CD4-positive, alpha-beta T cell treated with Interleukin-15 for 4 hours (primary cell): ENCODE measurements at regions not wholly inside any gene's neighbourhood (a gene's known extent, or its start where the extent isn't known, plus 50 kb on each side); places are given as distances from the start of the nearest gene placed in this dataset.

ENCODE experiments used
- DNase-seq: peaks from one replicate; pipeline ENCODE4 v3.0.0-alpha.2; 2020; ENCODE audit warnings: low spot score

DNA sequence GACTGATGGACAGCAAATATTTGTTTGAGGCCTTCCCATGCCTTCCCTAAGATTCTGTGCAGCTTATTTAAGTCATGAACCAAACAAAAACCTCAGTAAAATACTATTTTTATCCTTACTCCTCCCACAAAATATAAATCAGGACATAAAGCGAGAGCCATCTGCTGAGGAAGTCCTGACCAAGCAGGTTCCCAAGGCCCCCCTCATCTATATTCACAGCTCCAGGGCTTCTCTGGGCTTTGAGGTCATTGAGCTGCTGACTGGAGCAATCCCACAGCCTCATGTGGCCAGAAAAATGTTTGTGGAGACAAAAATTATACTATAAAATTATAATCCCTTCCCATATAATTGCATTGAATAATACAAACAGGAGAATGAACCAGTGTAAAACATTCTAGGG, 846.2 kb downstream of the ADGRL2 start:
- DNase-seq: no peak

- no peak for DNase-seq
Observed at GRCh38 chr1:82646336-82646735, 845.6 kb downstream of the ADGRL2 start.

- no peak for DNase-seq
Observed at GRCh38 chr1:82644186-82644915, 843.6 kb downstream of the ADGRL2 start.

DNA sequence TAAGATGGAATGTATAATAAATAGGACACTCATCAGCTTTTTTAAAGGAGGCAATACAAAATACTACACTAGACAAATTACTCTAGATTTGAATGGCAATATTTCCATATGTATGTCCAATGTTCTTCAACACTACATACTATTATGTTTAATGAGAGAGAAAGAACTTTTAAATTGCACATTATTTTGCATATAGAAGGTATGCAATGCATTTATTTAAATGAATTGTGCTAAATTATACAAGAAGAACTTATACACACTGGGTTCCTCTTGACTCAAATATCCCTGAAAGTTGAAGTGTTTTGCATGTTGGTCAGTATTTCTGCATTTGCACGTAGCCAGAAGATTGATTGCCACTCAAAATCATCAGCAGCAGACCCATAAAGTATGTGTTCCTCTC, 839.6 kb downstream of the ADGRL2 start:
- DNase-seq: no peak

DNA sequence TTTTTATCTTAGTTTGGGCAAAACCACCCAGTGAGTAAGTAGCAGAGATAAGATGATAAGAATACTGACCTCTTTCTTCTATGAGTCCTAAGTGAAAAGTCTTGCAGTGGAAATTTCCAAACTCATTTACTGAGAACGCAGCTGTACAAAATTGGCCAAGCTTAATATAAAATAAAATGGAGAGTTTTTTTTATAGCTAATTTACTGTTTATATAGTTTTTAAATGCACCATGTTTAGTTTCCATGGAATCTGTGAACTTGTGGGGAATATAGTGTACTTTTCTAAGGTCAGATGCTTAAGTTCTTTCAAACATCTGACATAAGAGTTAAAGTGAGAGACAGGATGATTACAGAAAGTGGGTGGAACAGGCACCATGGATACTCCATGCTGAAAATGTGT, 833.5 kb downstream of the ADGRL2 start:
- no peak for DNase-seq

DNA sequence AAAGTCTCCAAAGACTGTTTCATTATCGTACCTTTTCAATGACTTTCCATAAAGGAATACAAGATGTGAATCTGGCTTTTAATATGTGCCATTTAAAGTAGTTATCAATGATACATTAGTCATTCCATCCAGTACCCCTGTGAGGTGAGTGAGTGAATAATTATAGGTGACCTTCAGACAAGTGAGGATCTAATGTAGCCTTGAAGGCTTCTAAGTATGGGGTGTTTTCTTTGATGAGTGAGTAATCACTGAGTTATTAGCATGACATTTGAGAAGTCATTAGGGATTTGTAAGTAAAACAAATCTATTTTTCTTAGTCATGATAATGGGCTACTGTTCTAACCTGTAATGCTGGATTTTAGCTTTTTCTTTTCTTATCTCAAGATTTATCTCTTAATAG, 831.4 kb downstream of the ADGRL2 start:
- no peak for DNase-seq

DNA sequence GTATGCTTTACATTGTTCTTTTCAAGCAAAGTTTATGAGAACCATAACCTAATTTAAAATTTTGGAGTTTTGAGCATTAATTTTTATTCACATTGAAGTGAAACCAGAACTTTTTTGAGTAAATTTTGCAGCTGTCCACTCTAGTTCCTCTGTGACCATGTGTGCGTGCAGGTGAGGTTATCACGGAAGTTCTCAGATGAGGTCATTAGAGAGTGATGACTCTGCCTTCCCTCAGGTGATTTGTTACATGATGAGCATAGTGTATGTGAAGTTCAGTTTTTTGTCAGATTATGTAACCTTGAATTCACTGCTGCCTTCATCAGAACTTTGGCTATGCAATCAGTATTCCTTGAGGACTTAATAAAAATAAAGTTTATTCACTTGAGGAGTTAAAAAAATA, 828.2 kb downstream of the ADGRL2 start:
- DNase-seq: no peak

DNA sequence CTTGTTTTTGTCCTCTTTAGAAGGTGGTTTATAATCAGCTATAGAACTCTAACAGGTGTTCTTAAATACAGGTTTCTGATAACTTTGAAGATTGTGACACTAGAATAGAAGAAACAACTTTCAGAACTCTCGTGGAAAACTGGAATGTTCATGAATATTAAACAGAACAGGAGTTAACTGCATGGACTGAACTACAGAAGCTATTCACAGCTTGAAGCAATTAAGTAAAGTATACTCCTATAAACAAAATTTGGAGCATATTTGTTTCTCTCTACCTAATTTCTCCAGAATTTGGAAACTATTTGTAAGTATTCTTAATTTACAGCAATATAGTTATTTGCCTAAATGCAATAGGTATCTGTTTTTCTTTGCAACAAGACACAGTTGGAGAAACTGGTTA, 824.8 kb downstream of the ADGRL2 start:
- DNase-seq: no peak

DNA sequence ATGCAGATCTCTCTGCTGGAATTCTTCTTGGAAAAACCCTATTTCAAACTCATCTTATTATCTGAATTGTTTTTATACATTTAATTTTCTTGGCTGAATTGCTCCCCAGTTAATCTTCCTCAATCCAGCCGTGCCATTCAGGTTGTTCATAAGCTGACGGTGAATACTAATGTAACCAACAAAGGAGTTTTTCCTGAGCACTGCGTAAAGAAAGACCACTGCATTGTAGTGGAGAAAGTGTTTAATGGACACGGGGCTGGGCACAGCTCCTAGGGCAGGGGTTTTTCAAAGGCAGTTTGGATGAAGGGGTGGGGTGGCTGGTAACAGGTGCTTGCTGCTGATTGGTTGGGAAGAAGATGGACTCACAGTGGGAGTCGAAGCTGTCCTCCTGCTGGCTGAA, 820.3 kb downstream of the ADGRL2 start:
- DNase-seq: no peak

GRCh38 chr1:82614090-82614489, 813.4 kb downstream of the ADGRL2 start:
- no peak for DNase-seq

DNA sequence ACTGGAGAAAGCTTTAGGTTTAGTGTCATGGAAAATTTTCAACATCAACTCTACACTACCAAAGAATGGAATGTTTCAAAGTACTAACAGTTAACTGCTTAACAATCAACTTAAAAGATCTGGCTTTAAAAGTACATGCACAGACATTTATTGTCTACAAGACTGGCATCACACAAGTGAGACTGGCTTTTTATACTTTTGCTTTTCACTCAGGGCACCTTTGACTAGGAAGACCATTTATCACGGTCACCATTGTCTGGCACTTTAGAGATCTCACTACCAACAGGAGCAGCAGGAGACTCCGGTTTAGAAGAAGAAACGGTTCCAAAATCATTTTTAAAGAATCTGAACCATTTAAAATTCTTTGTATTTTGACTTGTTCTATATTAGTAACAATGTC, 812.3 kb downstream of the ADGRL2 start:
- DNase-seq: no peak

DNA sequence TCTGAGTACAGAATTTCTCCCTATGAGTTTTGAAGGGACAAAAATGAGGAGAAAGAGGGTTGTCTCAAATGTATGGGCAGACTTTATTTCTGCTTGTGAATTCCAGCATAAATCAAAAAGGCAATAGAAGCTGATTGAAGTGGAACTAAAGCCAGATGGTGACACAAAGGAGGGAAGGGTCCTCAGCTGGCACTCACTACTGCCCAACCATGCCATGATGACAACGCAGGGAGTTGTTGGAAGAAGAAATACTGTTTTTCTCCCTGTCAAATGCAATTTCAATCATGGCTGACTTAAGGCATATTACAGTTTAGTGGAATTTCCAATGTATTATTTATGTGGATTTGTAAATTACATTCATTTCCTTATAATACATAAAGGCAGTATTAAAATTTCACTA, 805.8 kb downstream of the ADGRL2 start:
- DNase-seq: no peak

GRCh38 chr1:82604524-82604923, 803.8 kb downstream of the ADGRL2 start:
- DNase-seq: no peak

- DNase-seq: no peak
Observed at GRCh38 chr1:82600314-82600713, 799.6 kb downstream of the ADGRL2 start.

GRCh38 chr1:82598812-82599211, 798.1 kb downstream of the ADGRL2 start:
- DNase-seq: no peak

GRCh38 chr1:82598337-82598736, 797.6 kb downstream of the ADGRL2 start:
- no peak for DNase-seq

DNA sequence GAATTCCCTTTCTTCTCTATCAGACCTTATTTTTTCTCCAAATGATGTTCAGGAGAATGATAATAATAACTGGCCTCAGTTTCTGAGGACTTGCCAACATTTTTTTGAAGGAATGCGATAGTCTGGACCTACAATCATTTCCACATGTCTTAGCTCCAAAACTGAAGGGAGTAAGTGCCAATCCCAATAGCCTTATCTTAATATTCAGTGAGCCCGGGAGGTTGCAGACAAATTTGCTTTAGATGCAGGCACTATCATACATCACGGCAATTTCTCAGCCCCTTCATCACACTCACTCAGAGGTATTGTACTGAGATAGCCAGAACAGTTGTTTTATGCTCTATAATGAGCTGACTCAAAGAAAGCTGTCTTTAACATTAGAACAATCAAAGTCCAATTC, 796.9 kb downstream of the ADGRL2 start:
- DNase-seq: no peak

- DNase-seq: no peak
Observed at GRCh38 chr1:82597141-82597540, 796.4 kb downstream of the ADGRL2 start.

GRCh38 chr1:82593561-82593960, 792.8 kb downstream of the ADGRL2 start:
- DNase-seq: no peak

DNA sequence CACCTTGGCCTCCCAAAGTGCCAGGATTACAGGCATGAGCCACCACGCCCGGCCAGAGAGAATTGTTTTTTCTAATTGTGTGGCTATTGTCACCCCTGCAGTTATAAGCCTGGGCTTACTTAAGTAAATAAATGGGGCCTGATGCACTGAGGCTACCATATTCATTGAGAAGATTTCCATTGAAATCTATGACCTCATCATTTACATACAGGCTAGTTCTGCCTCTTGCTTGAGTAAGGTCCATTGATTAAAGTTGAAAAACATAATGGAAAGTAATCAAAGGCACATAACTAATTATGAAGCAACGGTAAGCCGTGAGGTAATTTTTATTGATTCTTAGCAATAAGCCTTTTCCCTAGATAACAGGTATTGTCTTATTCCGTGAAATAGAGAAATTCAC, 788.9 kb downstream of the ADGRL2 start:
- no peak for DNase-seq

- DNase-seq: no peak
Observed at GRCh38 chr1:82587371-82587770, 786.6 kb downstream of the ADGRL2 start.

DNA sequence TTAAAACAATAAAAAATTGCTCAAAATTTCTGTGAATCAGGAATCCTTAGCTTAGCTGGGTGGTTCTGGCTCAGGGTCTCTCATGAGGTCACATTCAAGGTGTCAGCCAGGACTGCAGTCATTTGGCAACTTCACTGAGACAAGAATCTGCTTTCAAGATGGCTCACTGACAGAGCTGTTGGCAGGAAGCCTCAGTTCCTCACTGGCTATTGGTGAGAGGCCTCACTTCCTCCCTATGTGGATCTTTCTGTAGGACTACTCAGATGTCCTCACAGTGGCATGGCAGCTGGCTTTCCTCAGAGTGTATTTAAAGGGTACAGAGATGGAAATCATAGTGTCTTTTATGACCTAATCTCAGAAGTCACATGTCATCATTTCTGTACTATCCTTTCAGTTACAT, 785.7 kb downstream of the ADGRL2 start:
- DNase-seq: no peak

GRCh38 chr1:82582347-82582746, 781.6 kb downstream of the ADGRL2 start:
- DNase-seq: no peak

DNA sequence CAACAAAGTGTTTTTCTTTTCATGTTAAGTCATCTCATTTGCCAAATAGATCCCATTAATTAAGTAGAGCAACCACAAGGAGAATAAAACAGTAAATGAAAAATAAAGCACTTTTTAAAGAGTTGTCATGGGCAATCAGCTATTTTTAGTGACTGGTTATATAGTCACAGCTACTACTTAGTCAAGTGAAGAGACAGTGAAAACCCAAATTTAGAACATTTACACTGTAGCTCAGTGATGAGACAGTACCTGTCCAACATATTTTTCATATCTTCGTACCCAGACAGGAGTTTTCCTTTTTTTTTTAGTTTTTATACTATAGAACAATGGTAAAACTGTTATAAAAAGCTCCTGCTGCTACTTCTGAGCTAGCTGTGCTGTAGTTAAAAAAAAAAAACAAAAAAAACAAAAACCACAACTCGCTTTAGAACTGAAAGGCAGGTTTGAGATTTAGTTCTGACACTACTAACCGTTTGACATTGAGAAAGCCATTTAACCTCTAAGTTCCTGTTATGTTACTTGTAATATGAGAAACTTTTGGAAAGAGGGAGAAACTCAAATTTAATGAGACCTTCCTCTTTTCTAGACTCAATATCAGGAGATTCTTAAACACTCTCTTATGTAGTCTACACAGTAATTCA, 777.5 kb downstream of the ADGRL2 start:
- no peak for DNase-seq
